ENCODE measurements at regions not wholly inside any gene's neighbourhood (a gene's known extent, or its start where the extent isn't known, plus 50 kb on each side); places are given as distances from the start of the nearest gene placed in this dataset.

- no peak for TF ChIP-seq CTCF (IDR thresholded peaks at IDR 0.05; ENCODE audit: low read depth, low read length, missing control alignments)
- in situ Hi-C loops (cut with HindIII; ENCODE audit: low sequenced_read_pairs): no loop called here
- no peak overlapping the region for H3K4me3 ChIP-seq (ENCODE audit: low read depth, low read length)
Measured at GRCh38 chr10:90985321-90985933, 64.5 kb upstream of the ANKRD1 start.

GRCh38 chr10:90986136-90986760, 65.4 kb upstream of the ANKRD1 start:
- TF ChIP-seq CTCF (IDR thresholded peaks at IDR 0.05; ENCODE audit: low read depth, low read length, missing control alignments): no peak
- DNase-seq (ENCODE audit: low read depth): no peak
- in situ Hi-C loops (cut with HindIII; ENCODE audit: low sequenced_read_pairs): no loop called here
- no peak overlapping the region for H3K4me3 ChIP-seq (ENCODE audit: low read depth, low read length)

More at GRCh38 chr10:90985321-90985933, 64.5 kb upstream of the ANKRD1 start:
- DNase-seq (ENCODE audit: low read depth): no peak

GRCh38 chr10:90986870-90987269, 66.0 kb upstream of the ANKRD1 start:
- DNase-seq (ENCODE audit: low read depth): no peak
- no peak for TF ChIP-seq CTCF (IDR thresholded peaks at IDR 0.05; ENCODE audit: low read depth, low read length, missing control alignments)
- in situ Hi-C loops (cut with HindIII; ENCODE audit: low sequenced_read_pairs): no loop called here
- no peak overlapping the region for H3K4me3 ChIP-seq (ENCODE audit: low read depth, low read length)

- no peak overlapping the region for H3K4me3 ChIP-seq (ENCODE audit: low read depth, low read length)
- no peak for TF ChIP-seq CTCF (IDR thresholded peaks at IDR 0.05; ENCODE audit: low read depth, low read length, missing control alignments)
- in situ Hi-C loops (cut with HindIII; ENCODE audit: low sequenced_read_pairs): no loop called here
- DNase-seq (ENCODE audit: low read depth): no peak
Measured at GRCh38 chr10:90987383-90987782, 66.5 kb upstream of the ANKRD1 start.

GRCh38 chr10:90988024-90988423, 67.1 kb upstream of the ANKRD1 start:
- DNase-seq (ENCODE audit: low read depth): no peak
- H3K4me3 ChIP-seq (ENCODE audit: low read depth, low read length): no peak overlapping the region
- no peak for TF ChIP-seq CTCF (IDR thresholded peaks at IDR 0.05; ENCODE audit: low read depth, low read length, missing control alignments)
- in situ Hi-C loops (cut with HindIII; ENCODE audit: low sequenced_read_pairs): no loop called here

GRCh38 chr10:90988802-90989201, 67.9 kb upstream of the ANKRD1 start:
- DNase-seq (ENCODE audit: low read depth): no peak
- no peak for TF ChIP-seq CTCF (IDR thresholded peaks at IDR 0.05; ENCODE audit: low read depth, low read length, missing control alignments)
- H3K4me3 ChIP-seq (ENCODE audit: low read depth, low read length): no peak overlapping the region
- in situ Hi-C loops (cut with HindIII; ENCODE audit: low sequenced_read_pairs): no loop called here

All from astrocyte of the cerebellum (primary cell).